CD4-positive, alpha-beta T cell (primary cell): ENCODE measurements at regions not wholly inside any gene's neighbourhood (a gene's known extent, or its start where the extent isn't known, plus 50 kb on each side); places are given as distances from the start of the nearest gene placed in this dataset.

Source experiments
- ATAC-seq: fragments of 200-7000 bp; cut with Tn5 transposase; one replicate; pipeline ENCODE4 v1.10.0; 2022; ENCODE audit warnings: mild to moderate bottlenecking; ENCODE audit not compliant: poor library complexity
- CTCF ChIA-PET: fragments of 350-600 bp; sonication (Branson Sonifier 250); formaldehyde crosslinking; loops from one replicate; lab custom pipeline; 2021; ENCODE audit warnings: antibody characterized with exemption, inconsistent platforms; lab: Charles Lee
- POLR2A ChIA-PET: fragments of 350-600 bp; sonication (Branson Sonifier 250); formaldehyde crosslinking; loops from one replicate; lab custom pipeline; 2021; ENCODE audit warnings: antibody characterized with exemption, inconsistent platforms; lab: Charles Lee
- DNase-seq, 14 experiments: peaks; one replicate each; pipeline ENCODE4 v3.0.0-alpha.2; 2013 to 2020; ENCODE audit warnings: mixed read lengths in 2 of 14
- H3K27ac ChIP-seq, 2 donors: one replicate each; pipeline versions ENCODE4 v1.5.1 to v1.7.0; 2013; ENCODE audit warnings: low read length in 2 of 2, low read depth in 1 of 2, mild to moderate bottlenecking in 1 of 2
- H3K27me3 ChIP-seq, 2 experiments: 1 replicate in 1 of 2; 2 replicates in 1 of 2; pipeline versions ENCODE4 v1.6.1 to v1.7.0; 2013; ENCODE audit warnings: low read length in 2 of 2, control low read depth in 1 of 2, mild to moderate bottlenecking in 1 of 2, moderate library complexity in 1 of 2; ENCODE audit not compliant: insufficient read depth in 2 of 2, control insufficient read depth in 1 of 2
- H3K36me3 ChIP-seq: one replicate; pipeline ENCODE4 v1.6.1; 2013; ENCODE audit warnings: low read length, control low read depth; ENCODE audit not compliant: insufficient read depth
- H3K4me1 ChIP-seq: one replicate; pipeline ENCODE4 v1.6.1; 2013; ENCODE audit warnings: low read length, control low read depth; ENCODE audit not compliant: insufficient read depth
- H3K4me3 ChIP-seq: one replicate; pipeline ENCODE4 v1.5.1; 2013; ENCODE audit warnings: mild to moderate bottlenecking, low read length, moderate library complexity
- H3K9me3 ChIP-seq, 2 experiments: 1 replicate in 1 of 2; 2 replicates in 1 of 2; pipeline versions ENCODE4 v1.6.1 to v1.7.0; 2013; ENCODE audit warnings: low read length in 2 of 2, mild to moderate bottlenecking in 2 of 2, control low read depth in 1 of 2, moderate library complexity in 1 of 2; ENCODE audit not compliant: control insufficient read depth in 1 of 2, insufficient read depth in 1 of 2
- H3K27ac Mint-ChIP-seq: one replicate; pipeline ENCODE4 v1.8.0; 2020; ENCODE audit warnings: mixed read lengths
- H3K27me3 Mint-ChIP-seq: one replicate; pipeline ENCODE4 v1.8.0; 2021; ENCODE audit warnings: mixed read lengths
- H3K36me3 Mint-ChIP-seq: one replicate; pipeline ENCODE4 v1.8.0; 2021; ENCODE audit warnings: low read depth, mixed read lengths
- H3K4me1 Mint-ChIP-seq: one replicate; pipeline ENCODE4 v1.8.0; 2021; ENCODE audit warnings: low read depth, mixed read lengths
- H3K4me3 Mint-ChIP-seq: one replicate; pipeline ENCODE4 v1.8.0; 2020; ENCODE audit warnings: mild to moderate bottlenecking, mixed read lengths
- H3K9me3 Mint-ChIP-seq: one replicate; pipeline ENCODE4 v1.8.0; 2020; ENCODE audit warnings: mixed read lengths
- CTCF ChIP-seq: fragments of 200-600 bp; IDR thresholded peaks from one replicate; pipeline ENCODE4 v1.8.0; 2022; ENCODE audit warnings: antibody characterized with exemption, mild to moderate bottlenecking
- intact Hi-C, 2 experiments: fragments of 100-400 bp; cut with DNase I in 1 of 2; cut with micrococcal nuclease in 1 of 2; formaldehyde crosslinking; loops; one replicate each; pipeline versions ENCODE4 v1.15.1 to v1.9.0; 2023 to 2025; cut with DNase I, micrococcal nuclease

DNA sequence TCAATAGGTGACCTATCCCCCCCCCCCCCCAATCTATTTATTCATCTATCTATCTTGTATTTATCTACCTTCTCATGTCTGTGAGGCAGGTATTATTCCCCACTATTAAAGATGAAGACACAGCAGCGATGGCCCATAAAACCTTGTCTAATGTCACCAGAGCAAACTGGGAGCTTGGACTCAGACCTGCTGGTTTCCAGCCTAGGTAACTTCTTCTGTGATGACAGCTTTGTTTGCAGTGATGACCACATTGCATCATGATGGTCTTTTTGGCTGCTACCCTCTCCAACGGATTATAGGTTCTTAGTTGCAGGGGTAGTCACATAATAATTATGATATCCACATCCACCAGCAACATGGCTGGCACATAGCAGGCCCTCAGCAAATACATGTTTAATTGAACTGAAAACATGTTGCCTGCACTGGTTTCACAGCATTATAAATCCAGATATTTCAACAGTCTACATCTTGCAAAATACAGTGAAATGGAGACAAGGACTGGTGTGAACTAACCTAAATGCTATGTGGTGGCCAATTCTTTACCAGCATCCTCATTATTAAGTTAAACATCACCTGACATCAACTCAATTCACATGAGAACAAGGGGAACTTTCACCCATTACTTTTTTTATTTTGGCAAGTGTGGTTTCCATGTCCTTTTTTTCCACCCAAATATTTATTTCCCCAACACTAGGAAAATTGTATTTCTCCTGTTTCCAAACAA, 712.5 kb upstream of the NRSN1 start:
- DNase-seq, result no peak
- H3K27ac Mint-ChIP-seq, result no peak overlapping the region
- Histone ChIP-seq H3K4me3 (no peak overlapping the region), H3K27ac (no peak overlapping the region), H3K36me3 (no peaks in the 10 kb centered on the region), H3K4me1 (no peaks in the 10 kb centered on the region), H3K27me3 (no peaks in the 10 kb centered on the region), H3K9me3 (peaks cover 0 to 5% of the 10 kb centered on the region in 2 experiments)
- no peaks in the 10 kb centered on the region for H3K4me1 Mint-ChIP-seq
- CTCF ChIA-PET, result no interaction called here
- TF ChIP-seq CTCF, result no peak
- no peaks in the 10 kb centered on the region for H3K27me3 Mint-ChIP-seq
- POLR2A ChIA-PET, result no interaction called here
- H3K9me3 Mint-ChIP-seq, result no peaks in the 10 kb centered on the region
- intact Hi-C loops, result no loop called here
- H3K4me3 Mint-ChIP-seq, result no peak overlapping the region
- no peaks in the 10 kb centered on the region for H3K36me3 Mint-ChIP-seq
- ATAC-seq, result no peak

GRCh38 chr6:23414051-23414445, 712.0 kb upstream of the NRSN1 start:
- Histone ChIP-seq H3K27ac (no peak overlapping the region), H3K4me3 (no peak overlapping the region), H3K27me3 (no peaks in the 10 kb centered on the region), H3K9me3 (peaks cover 0 to 5% of the 10 kb centered on the region in 2 experiments), H3K36me3 (no peaks in the 10 kb centered on the region), H3K4me1 (no peaks in the 10 kb centered on the region)
- Mint-ChIP-seq H3K36me3 (no peaks in the 10 kb centered on the region), H3K9me3 (no peaks in the 10 kb centered on the region), H3K4me1 (no peaks in the 10 kb centered on the region), H3K4me3 (no peak overlapping the region), H3K27me3 (no peaks in the 10 kb centered on the region), H3K27ac (no peak overlapping the region)
- ChIA-PET POLR2A (no interaction called here), CTCF (no interaction called here)
- intact Hi-C loops, result no loop called here
- no peak for ATAC-seq
- no peak for DNase-seq
- no peak for TF ChIP-seq CTCF

DNA sequence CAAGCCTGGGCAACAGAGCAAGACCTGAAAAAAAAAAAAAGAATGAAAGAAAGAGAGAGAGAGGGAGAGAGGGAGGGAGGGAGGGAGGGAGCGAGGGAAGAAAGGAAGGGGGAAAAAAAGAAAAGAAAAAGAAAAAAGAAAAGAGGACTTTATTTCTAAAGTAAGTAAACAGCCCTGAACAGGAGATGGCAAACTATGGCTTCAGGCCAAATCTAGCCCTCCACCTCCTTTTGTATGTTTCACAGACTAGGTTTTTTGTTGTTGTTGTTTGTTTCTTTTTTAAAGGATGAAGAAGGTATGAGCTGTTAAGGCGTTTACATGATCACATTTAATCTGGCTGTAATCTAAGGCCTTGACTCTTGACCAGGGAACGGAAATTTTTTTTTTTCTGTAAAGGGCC, 711.1 kb upstream of the NRSN1 start:
- H3K27ac ChIP-seq, result no peak overlapping the region
- H3K4me1 ChIP-seq, result no peaks in the 10 kb centered on the region
- intact Hi-C loops, result no loop called here
- Mint-ChIP-seq H3K4me3 (no peak overlapping the region), H3K36me3 (no peaks in the 10 kb centered on the region), H3K27ac (no peak overlapping the region), H3K4me1 (no peaks in the 10 kb centered on the region), H3K9me3 (no peaks in the 10 kb centered on the region), H3K27me3 (no peaks in the 10 kb centered on the region)
- CTCF ChIA-PET, result no interaction called here
- POLR2A ChIA-PET, result no interaction called here
- no peak for TF ChIP-seq CTCF
- ATAC-seq (no peak), DNase-seq (no peak)
- H3K4me3 ChIP-seq, result no peak overlapping the region
- no peaks in the 10 kb centered on the region for H3K27me3 ChIP-seq
- H3K36me3 ChIP-seq, result no peaks in the 10 kb centered on the region
- peaks cover 0 to 2% of the 10 kb centered on the region in 2 experiments for H3K9me3 ChIP-seq
